ENCODE measurements at regions not wholly inside any gene's neighbourhood (a gene's known extent, or its start where the extent isn't known, plus 50 kb on each side); places are given as distances from the start of the nearest gene placed in this dataset.

GRCh38 chr17:55624772-55625433 lies 97.8 kb downstream of the TMEM100 start:
- TF ChIP-seq POLR2A (IDR thresholded peaks at IDR 0.05; ENCODE audit: extremely low read depth, insufficient read length), result no peak
- TF ChIP-seq, protein P1, sequence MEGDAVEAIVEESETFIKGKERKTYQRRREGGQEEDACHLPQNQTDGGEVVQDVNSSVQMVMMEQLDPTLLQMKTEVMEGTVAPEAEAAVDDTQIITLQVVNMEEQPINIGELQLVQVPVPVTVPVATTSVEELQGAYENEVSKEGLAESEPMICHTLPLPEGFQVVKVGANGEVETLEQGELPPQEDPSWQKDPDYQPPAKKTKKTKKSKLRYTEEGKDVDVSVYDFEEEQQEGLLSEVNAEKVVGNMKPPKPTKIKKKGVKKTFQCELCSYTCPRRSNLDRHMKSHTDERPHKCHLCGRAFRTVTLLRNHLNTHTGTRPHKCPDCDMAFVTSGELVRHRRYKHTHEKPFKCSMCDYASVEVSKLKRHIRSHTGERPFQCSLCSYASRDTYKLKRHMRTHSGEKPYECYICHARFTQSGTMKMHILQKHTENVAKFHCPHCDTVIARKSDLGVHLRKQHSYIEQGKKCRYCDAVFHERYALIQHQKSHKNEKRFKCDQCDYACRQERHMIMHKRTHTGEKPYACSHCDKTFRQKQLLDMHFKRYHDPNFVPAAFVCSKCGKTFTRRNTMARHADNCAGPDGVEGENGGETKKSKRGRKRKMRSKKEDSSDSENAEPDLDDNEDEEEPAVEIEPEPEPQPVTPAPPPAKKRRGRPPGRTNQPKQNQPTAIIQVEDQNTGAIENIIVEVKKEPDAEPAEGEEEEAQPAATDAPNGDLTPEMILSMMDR (IDR thresholded peaks at IDR 0.05; ENCODE audit: low read depth, low read length), result no peak
- TF ChIP-seq, protein P2, sequence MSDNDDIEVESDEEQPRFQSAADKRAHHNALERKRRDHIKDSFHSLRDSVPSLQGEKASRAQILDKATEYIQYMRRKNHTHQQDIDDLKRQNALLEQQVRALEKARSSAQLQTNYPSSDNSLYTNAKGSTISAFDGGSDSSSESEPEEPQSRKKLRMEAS (IDR thresholded peaks at IDR 0.05; ENCODE audit: low read depth, low read length), result no peak
